ENCODE measurements at regions not wholly inside any gene's neighbourhood (a gene's known extent, or its start where the extent isn't known, plus 50 kb on each side); places are given as distances from the start of the nearest gene placed in this dataset.

DNA sequence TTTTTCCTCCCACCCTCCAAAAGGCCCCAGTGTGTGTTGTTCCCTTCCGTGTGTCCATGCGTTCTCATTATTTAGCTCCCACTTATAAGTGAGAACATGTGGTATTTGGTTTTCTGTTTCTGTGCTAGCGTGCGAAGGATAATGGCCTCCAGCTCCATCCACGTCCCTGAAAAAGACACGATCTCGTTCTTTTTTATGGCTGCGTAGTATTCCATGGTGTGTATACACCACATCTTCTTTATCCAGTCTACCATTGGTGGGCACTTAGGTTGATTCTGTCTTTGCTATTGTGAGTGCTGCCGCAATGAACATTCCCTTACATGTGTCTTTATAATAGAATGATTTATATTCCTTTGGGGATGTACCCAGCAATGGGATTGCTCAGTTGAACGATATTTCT is 177.8 kb downstream of the ETS2 start:
- H4K20me1 ChIP-seq (ENCODE audit: control insufficient read depth, insufficient read depth, low read depth, low read length): no peaks in the 10 kb centered on the region
- H3K4me2 ChIP-seq (ENCODE audit: low read length): no peak overlapping the region
- H3K9me3 ChIP-seq (ENCODE audit: control insufficient read depth, insufficient read depth, low read length): no peaks in the 10 kb centered on the region
- H3F3A ChIP-seq (ENCODE audit: control insufficient read depth, insufficient read depth): no peaks in the 10 kb centered on the region
- TF ChIP-seq, protein P1, sequence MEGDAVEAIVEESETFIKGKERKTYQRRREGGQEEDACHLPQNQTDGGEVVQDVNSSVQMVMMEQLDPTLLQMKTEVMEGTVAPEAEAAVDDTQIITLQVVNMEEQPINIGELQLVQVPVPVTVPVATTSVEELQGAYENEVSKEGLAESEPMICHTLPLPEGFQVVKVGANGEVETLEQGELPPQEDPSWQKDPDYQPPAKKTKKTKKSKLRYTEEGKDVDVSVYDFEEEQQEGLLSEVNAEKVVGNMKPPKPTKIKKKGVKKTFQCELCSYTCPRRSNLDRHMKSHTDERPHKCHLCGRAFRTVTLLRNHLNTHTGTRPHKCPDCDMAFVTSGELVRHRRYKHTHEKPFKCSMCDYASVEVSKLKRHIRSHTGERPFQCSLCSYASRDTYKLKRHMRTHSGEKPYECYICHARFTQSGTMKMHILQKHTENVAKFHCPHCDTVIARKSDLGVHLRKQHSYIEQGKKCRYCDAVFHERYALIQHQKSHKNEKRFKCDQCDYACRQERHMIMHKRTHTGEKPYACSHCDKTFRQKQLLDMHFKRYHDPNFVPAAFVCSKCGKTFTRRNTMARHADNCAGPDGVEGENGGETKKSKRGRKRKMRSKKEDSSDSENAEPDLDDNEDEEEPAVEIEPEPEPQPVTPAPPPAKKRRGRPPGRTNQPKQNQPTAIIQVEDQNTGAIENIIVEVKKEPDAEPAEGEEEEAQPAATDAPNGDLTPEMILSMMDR (IDR thresholded peaks at IDR 0.05; ENCODE audit: low read depth, low read length, poor library complexity, severe bottlenecking): no peak
- TF ChIP-seq EZH2phosphoT487 (IDR thresholded peaks at IDR 0.05; ENCODE audit: borderline replicate concordance, low read length): no peak
- H3K27me3 ChIP-seq (ENCODE audit: control insufficient read depth, low read length): peaks cover 41% of the 10 kb centered on the region
- no peaks in the 10 kb centered on the region for H3K9me2 ChIP-seq (replicated peaks; ENCODE audit: control insufficient read depth, low read length)
- no peaks in the 10 kb centered on the region for H3K79me2 ChIP-seq (ENCODE audit: control insufficient read depth, low read length)
- H3K27ac ChIP-seq (ENCODE audit: low read depth, low read length): no peak overlapping the region
- H3K4me3 ChIP-seq (ENCODE audit: low read length): no peak overlapping the region
- no peaks in the 10 kb centered on the region for H3K36me3 ChIP-seq (ENCODE audit: control insufficient read depth, low read length)
- H3K4me1 ChIP-seq (ENCODE audit: control insufficient read depth, low read length): peaks cover 16% of the 10 kb centered on the region

GRCh38 chr21:38982804-38983203 is 177.1 kb downstream of the ETS2 start:
- H3K27me3 ChIP-seq (ENCODE audit: control insufficient read depth, low read length): peaks cover 34% of the 10 kb centered on the region
- H3K9me3 ChIP-seq (ENCODE audit: control insufficient read depth, insufficient read depth, low read length): no peaks in the 10 kb centered on the region
- no peaks in the 10 kb centered on the region for H3F3A ChIP-seq (ENCODE audit: control insufficient read depth, insufficient read depth)
- H3K27ac ChIP-seq (ENCODE audit: low read depth, low read length): no peak overlapping the region
- H3K4me1 ChIP-seq (ENCODE audit: control insufficient read depth, low read length): peaks cover 11% of the 10 kb centered on the region
- no peak for TF ChIP-seq EZH2phosphoT487 (IDR thresholded peaks at IDR 0.05; ENCODE audit: borderline replicate concordance, low read length)
- TF ChIP-seq, protein P1 (IDR thresholded peaks at IDR 0.05; ENCODE audit: low read depth, low read length, poor library complexity, severe bottlenecking): no peak
- no peak overlapping the region for H3K4me2 ChIP-seq (ENCODE audit: low read length)
- H3K4me3 ChIP-seq (ENCODE audit: low read length): no peak overlapping the region
- no peaks in the 10 kb centered on the region for H4K20me1 ChIP-seq (ENCODE audit: control insufficient read depth, insufficient read depth, low read depth, low read length)
- no peaks in the 10 kb centered on the region for H3K36me3 ChIP-seq (ENCODE audit: control insufficient read depth, low read length)
- no peaks in the 10 kb centered on the region for H3K79me2 ChIP-seq (ENCODE audit: control insufficient read depth, low read length)
- H3K9me2 ChIP-seq (replicated peaks; ENCODE audit: control insufficient read depth, low read length): no peaks in the 10 kb centered on the region

- Histone ChIP-seq H3K4me2 (ENCODE audit: low read length) (no peak overlapping the region), H3K9me2 (replicated peaks; ENCODE audit: control insufficient read depth, low read length) (no peaks in the 10 kb centered on the region), H3K79me2 (ENCODE audit: control insufficient read depth, low read length) (no peaks in the 10 kb centered on the region), H3K4me1 (ENCODE audit: control insufficient read depth, low read length) (peaks cover 11% of the 10 kb centered on the region), H3F3A (ENCODE audit: control insufficient read depth, insufficient read depth) (no peaks in the 10 kb centered on the region), H3K9me3 (ENCODE audit: control insufficient read depth, insufficient read depth, low read length) (no peaks in the 10 kb centered on the region), H3K27me3 (ENCODE audit: control insufficient read depth, low read length) (peaks cover 29% of the 10 kb centered on the region), H3K4me3 (ENCODE audit: low read length) (no peak overlapping the region), H3K36me3 (ENCODE audit: control insufficient read depth, low read length) (no peaks in the 10 kb centered on the region), H4K20me1 (ENCODE audit: control insufficient read depth, insufficient read depth, low read depth, low read length) (no peaks in the 10 kb centered on the region), H3K27ac (ENCODE audit: low read depth, low read length) (no peak overlapping the region)
- TF ChIP-seq EZH2phosphoT487 (IDR thresholded peaks at IDR 0.05; ENCODE audit: borderline replicate concordance, low read length): no peak
- TF ChIP-seq, protein P1 (IDR thresholded peaks at IDR 0.05; ENCODE audit: low read depth, low read length, poor library complexity, severe bottlenecking): no peak
Measured at GRCh38 chr21:38982096-38982495, 176.4 kb downstream of the ETS2 start.
